Fibroblast of pulmonary artery (primary cell): ENCODE measurements at regions not wholly inside any gene's neighbourhood (a gene's known extent, or its start where the extent isn't known, plus 50 kb on each side); places are given as distances from the start of the nearest gene placed in this dataset.
A peak's percentile ranks its signal among the peaks of the same experiment; 100 is the strongest.

Experiments used
- DNase-seq: peaks from one replicate; pipeline ENCODE4 v3.0.0-alpha.2; 2010; ENCODE audit warnings: low read depth
- H3K4me3 ChIP-seq: replicated peaks from 2 replicates; pipeline ENCODE4 v1.5.1; 2011; ENCODE audit warnings: low read depth, mild to moderate bottlenecking, control low read depth, low read length, moderate library complexity
- TF ChIP-seq, protein P1 (sequence below): IDR thresholded peaks from 2 replicates; pipeline ENCODE4 v1.5.1; 2011; ENCODE audit warnings: mild to moderate bottlenecking, control low read depth, low read length, inconsistent platforms; ENCODE audit errors: missing control alignments

DNA sequence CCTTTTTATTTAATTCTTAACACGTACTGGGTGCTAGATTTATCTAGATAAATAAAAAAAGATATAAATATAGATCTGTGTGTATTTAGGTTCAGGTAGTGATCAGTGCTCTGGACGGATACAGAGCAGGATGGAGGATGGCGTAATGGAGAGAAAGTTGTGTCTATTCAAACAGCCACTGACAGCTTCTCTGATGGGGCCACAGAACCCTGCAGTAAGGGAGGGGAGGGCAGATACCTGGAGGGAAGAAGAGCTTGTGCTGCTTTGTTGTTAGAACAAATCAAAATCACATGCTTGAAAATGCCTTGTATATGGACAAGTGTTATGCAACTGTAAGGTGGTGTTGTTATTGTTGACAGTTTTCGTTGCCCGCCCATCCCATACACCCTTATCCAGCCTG is 170.2 kb downstream of the UTP18 start:
- DNase-seq = no peak
- TF ChIP-seq, protein P1, sequence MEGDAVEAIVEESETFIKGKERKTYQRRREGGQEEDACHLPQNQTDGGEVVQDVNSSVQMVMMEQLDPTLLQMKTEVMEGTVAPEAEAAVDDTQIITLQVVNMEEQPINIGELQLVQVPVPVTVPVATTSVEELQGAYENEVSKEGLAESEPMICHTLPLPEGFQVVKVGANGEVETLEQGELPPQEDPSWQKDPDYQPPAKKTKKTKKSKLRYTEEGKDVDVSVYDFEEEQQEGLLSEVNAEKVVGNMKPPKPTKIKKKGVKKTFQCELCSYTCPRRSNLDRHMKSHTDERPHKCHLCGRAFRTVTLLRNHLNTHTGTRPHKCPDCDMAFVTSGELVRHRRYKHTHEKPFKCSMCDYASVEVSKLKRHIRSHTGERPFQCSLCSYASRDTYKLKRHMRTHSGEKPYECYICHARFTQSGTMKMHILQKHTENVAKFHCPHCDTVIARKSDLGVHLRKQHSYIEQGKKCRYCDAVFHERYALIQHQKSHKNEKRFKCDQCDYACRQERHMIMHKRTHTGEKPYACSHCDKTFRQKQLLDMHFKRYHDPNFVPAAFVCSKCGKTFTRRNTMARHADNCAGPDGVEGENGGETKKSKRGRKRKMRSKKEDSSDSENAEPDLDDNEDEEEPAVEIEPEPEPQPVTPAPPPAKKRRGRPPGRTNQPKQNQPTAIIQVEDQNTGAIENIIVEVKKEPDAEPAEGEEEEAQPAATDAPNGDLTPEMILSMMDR = no peak
- no peak overlapping the region for H3K4me3 ChIP-seq

DNA sequence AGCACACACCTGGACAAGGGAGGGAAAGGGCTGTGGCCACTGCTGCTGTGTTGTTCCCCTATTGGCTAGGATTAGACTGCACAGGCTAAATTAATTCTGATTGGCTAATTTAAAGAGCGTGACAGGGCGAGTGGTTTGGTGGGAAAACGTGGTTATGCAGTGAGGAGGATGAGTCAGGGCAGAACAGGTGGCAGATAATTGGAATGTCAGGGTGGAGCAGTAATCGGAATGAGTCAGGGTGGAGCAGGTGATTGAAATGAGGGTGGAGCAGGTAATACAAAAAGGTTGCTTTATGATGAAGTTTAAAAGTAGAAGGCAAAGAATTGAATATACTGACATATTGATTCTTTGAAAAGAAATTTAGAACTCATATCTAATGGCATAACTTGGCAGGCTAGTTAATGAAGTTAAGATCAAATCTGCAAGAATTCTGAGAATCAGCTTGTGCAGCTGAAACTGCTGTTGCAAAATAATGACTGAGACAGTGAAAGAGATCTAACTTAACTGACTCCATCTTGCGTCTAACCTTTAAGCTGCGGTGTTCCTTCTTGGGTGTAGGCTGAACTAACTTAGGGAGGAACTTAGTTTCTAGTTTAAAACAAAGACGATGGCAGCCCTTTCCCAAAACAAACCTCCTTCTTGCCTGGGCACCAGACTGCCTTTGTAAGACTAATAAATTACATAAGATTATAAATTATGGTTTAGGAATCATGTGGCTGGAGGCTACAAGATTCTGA is 174.3 kb downstream of the UTP18 start:
- no peak for DNase-seq
- no peak overlapping the region for H3K4me3 ChIP-seq
- TF ChIP-seq, protein P1 = no peak

DNA sequence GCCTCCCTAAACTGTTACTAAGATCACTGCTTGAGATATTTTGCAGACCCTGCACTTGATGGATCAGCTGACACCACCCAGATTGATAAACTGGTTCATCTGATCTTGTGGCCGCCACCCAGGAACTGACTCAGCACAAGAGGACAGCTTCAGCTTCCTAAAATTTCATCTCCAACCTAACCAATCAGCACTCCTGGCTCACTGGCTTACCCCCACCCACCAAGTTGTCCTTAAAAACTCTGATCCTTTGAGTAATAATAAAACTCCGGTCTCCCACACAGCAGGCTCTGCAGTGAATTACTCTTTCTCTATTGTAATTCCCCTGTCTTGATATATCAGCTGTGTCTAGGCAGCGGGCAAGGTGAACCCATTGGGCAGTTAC is 174.8 kb downstream of the UTP18 start:
- TF ChIP-seq, protein P1 = no peak
- H3K4me3 ChIP-seq = no peak overlapping the region
- DNase-seq = no peak

DNA sequence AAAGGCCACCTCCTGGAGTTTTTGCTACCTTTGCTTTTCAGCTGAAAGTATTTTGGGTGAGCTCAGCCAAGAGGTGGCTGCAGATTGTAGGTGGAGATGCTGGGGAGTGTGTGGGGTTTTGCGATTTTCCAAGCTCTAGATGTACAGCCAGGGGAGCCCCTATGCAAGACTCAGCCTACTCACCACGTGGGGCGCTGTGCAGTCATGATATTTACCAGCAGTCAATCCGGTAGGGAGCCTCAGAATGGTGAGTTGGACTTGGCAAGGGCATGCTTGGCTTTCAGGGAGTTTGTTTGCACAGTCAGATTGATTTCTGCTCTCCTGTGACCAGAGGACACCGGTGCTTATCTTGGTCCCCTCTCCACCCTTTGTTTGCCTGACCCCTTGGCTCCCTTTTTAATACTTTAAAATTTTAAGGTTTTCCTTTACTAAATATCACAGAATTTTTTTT is 175.3 kb downstream of the UTP18 start:
- H3K4me3 ChIP-seq = no peak overlapping the region
- DNase-seq = peak; percentile 14
- TF ChIP-seq, protein P1 = peak; percentile 22

DNA sequence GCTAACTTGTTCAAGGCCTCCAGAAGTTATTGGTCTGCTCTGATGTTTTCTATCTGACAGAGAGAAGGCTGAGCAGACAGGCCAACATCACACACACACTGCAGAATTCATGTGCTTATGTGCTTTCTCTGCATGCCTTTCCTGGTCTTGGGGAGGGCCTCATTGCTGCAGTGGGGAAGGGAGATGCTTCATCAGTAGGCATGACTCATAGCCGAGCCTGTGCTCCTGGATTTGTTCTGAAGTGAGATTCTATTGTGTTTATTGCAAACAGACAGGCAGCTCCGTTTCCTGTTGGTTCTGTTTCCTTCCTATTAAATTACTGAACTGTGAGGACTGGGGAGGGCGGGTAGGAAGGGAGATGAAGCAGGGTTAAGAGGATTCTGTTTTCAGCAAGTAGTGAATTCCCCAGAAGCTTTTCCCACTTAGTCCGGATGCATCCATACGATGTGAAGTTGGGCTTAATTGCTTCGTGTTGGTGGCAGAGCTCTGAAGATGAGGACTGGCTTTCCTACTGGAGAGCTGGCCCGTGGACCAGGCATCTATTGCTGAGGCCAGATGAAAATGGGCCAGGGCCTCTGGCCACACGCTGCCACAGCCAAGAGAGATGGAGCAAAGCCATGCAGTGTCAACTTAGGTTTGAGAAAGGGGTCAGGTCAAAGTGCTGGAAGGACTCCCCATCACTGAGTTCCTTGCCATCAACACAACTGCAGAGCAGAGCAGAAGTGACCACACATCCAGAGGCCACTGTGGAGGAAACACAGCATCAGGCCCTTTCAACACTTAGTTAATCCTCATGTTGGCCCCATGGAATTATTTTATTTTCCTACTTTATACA is 179.3 kb downstream of the UTP18 start:
- TF ChIP-seq, protein P1 = no peak
- no peak overlapping the region for H3K4me3 ChIP-seq
- DNase-seq = peak; percentile 15

DNA sequence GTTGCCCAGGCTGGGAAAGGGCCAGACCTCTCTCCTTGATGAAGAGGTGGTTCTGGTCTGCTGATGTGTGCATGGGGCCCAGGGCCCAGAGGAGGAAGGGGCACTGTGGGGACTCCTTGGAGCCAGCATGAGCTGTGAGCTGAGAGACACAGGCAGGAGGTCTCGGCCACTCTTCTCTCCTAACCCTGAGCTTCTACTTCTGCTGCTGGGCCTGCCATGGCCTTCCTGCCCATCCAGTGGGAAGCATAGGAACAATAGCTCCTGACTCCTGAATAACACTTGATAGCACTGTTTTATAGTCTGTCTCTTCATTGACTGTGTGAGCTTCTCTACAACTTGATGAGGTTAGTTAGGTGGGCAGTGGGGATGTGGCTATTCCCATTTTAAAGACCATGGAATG is 181.1 kb downstream of the UTP18 start:
- no peak for DNase-seq
- TF ChIP-seq, protein P1 = no peak
- no peak overlapping the region for H3K4me3 ChIP-seq
